SK-N-SH (cell line): ENCODE measurements at regions not wholly inside any gene's neighbourhood (a gene's known extent, or its start where the extent isn't known, plus 50 kb on each side); places are given as distances from the start of the nearest gene placed in this dataset.

Experiments
- CTCF ChIA-PET: fragments of 300-600, 350-600 bp; formaldehyde crosslinking; extraction: SDS; loops from one replicate; lab custom pipeline; 2021; lab: Yijun Ruan, JAX
- POLR2A ChIA-PET: fragments of 350-600 bp; sonication (Branson Sonifier 250); formaldehyde crosslinking; extraction: SDS; loops from one replicate; lab custom pipeline; 2020; ENCODE audit warnings: antibody characterized with exemption, inconsistent platforms; lab: Yijun Ruan, JAX
- DNase-seq: peaks from one replicate; pipeline ENCODE4 v3.0.0; 2012
- H2AFZ ChIP-seq: fragments of 200-600 bp; sonication (generic); 2 replicates; pipeline ENCODE4 v1.8.1; 2016; ENCODE audit warnings: antibody characterized with exemption, mild to moderate bottlenecking, low read depth
- H3F3A ChIP-seq: fragments of 200-600 bp; sonication (generic); replicated peaks from 2 replicates; pipeline ENCODE3; 2016; ENCODE audit warnings: antibody characterized with exemption, mild to moderate bottlenecking; ENCODE audit not compliant: insufficient read depth
- H3K27ac ChIP-seq, 2 experiments: fragments of 200-500 bp in 1 of 2; fragments of 200-600 bp in 1 of 2; sonication (Bioruptor generic) in 1 of 2; sonication (generic), shearing (Covaris generic) in 1 of 2; 2 replicates each; pipeline versions ENCODE4 v1.5.1 to v1.6.1; 2014 to 2016; ENCODE audit warnings: low read depth in 2 of 2, inconsistent platforms in 1 of 2, low read length in 1 of 2, mild to moderate bottlenecking in 1 of 2, mixed read lengths in 1 of 2
- H3K27me3 ChIP-seq: fragments of 200-600 bp; sonication (generic), shearing (Covaris generic); 2 replicates; pipeline ENCODE4 v1.6.1; 2016; ENCODE audit warnings: mixed run types; ENCODE audit not compliant: insufficient read depth
- H3K36me3 ChIP-seq, 2 experiments: fragments of 200-500 bp in 1 of 2; fragments of 200-600 bp in 1 of 2; sonication (Bioruptor generic) in 1 of 2; sonication (generic) in 1 of 2; replicated peaks in 1 of 2; 2 replicates each; pipeline versions ENCODE3 to v1.5.1; 2014 to 2016; ENCODE audit warnings: low read length in 1 of 2, mild to moderate bottlenecking in 1 of 2; ENCODE audit not compliant: insufficient read depth in 2 of 2, control insufficient read depth in 1 of 2
- H3K4me1 ChIP-seq, 2 experiments: fragments of 200-500 bp in 1 of 2; fragments of 200-600 bp in 1 of 2; sonication (Bioruptor generic) in 1 of 2; sonication (generic), shearing (Covaris generic) in 1 of 2; 2 replicates each; pipeline versions ENCODE4 v1.5.1 to v1.6.1; 2014 to 2016; ENCODE audit warnings: low read depth in 1 of 2, low read length in 1 of 2, mixed run types in 1 of 2; ENCODE audit not compliant: insufficient read depth in 2 of 2, control insufficient read depth in 1 of 2
- H3K4me2 ChIP-seq: fragments of 200-600 bp; sonication (generic), shearing (Covaris generic); 2 replicates; pipeline ENCODE4 v1.6.1; 2017; ENCODE audit warnings: mixed run types
- H3K4me3 ChIP-seq, 2 experiments: fragments of 200-500 bp in 1 of 2; fragments of 200-600 bp in 1 of 2; sonication (Bioruptor generic) in 1 of 2; sonication (generic), shearing (Covaris generic) in 1 of 2; 2 replicates each; pipeline versions ENCODE4 v1.5.1 to v1.8.1; 2014 to 2016; ENCODE audit warnings: low read depth in 2 of 2, inconsistent platforms in 1 of 2, low read length in 1 of 2, mild to moderate bottlenecking in 1 of 2, mixed read lengths in 1 of 2, moderate library complexity in 1 of 2
- H3K79me2 ChIP-seq: fragments of 200-600 bp; sonication (generic); 2 replicates; pipeline ENCODE4 v1.8.1; 2017; ENCODE audit warnings: mild to moderate bottlenecking; ENCODE audit not compliant: insufficient read depth
- H3K9ac ChIP-seq: fragments of 200-600 bp; sonication (generic); 2 replicates; pipeline ENCODE4 v1.6.1; 2017; ENCODE audit warnings: mixed run types
- H3K9me2 ChIP-seq: fragments of 200-600 bp; sonication (generic); 2 replicates; pipeline ENCODE4 v1.6.1; 2017; ENCODE audit warnings: mixed run types
- H3K9me3 ChIP-seq: fragments of 200-600 bp; sonication (generic); 2 replicates; pipeline ENCODE4 v1.6.1; 2017; ENCODE audit warnings: mixed run types, mild to moderate bottlenecking, moderate library complexity
- H4K20me1 ChIP-seq: fragments of 200-600 bp; sonication (generic); 2 replicates; pipeline ENCODE4 v1.6.1; 2017; ENCODE audit warnings: mild to moderate bottlenecking, mixed run types; ENCODE audit not compliant: insufficient read depth
- ELF1 ChIP-seq: IDR thresholded peaks from 2 replicates; pipeline ENCODE4 v1.4.0; 2012
- EP300 ChIP-seq, 2 experiments: IDR thresholded peaks; 2 replicates each; pipeline versions ENCODE4 v1.4.0 to v1.6.1; 2012; ENCODE audit warnings: borderline replicate concordance in 1 of 2, low read depth in 1 of 2, low read length in 1 of 2
- FOXJ3 ChIP-seq: sonication (generic); formaldehyde crosslinking; IDR thresholded peaks from 2 replicates; pipeline ENCODE4 v1.5.1; 2020; ENCODE audit warnings: mild to moderate bottlenecking, missing genetic modification reagents
- FOXM1 ChIP-seq: IDR thresholded peaks from 2 replicates; pipeline ENCODE4 v1.4.0; 2012; ENCODE audit warnings: low read depth, mild to moderate bottlenecking
- GATA2 ChIP-seq: sonication (generic); formaldehyde crosslinking; IDR thresholded peaks from 2 replicates; pipeline ENCODE4 v1.5.0; 2020; ENCODE audit warnings: mild to moderate bottlenecking, missing genetic modification reagents
- MAX ChIP-seq: IDR thresholded peaks from 2 replicates; pipeline ENCODE4 v1.4.0; 2012; ENCODE audit warnings: low read depth
- MEF2A ChIP-seq: IDR thresholded peaks from 2 replicates; pipeline ENCODE4 v1.4.0; 2012; ENCODE audit warnings: low read depth, borderline replicate concordance
- PBX3 ChIP-seq: IDR thresholded peaks from 2 replicates; pipeline ENCODE4; 2012
- POLR2AphosphoS5 ChIP-seq: IDR thresholded peaks from 2 replicates; pipeline ENCODE4 v1.6.1; 2012; ENCODE audit warnings: low read depth, low read length
- RCOR1 ChIP-seq: fragments of 150-350 bp; IDR thresholded peaks from 2 replicates; pipeline ENCODE4 v1.6.1; 2017; ENCODE audit warnings: antibody characterized with exemption, low read length
- REST ChIP-seq: IDR thresholded peaks from 2 replicates; pipeline ENCODE4 v1.6.1; 2012; ENCODE audit warnings: mild to moderate bottlenecking, low read depth, low read length, moderate library complexity
- SIN3A ChIP-seq: IDR thresholded peaks from 2 replicates; pipeline ENCODE4 v1.6.1; 2012; ENCODE audit warnings: low read depth, mild to moderate bottlenecking, low read length, moderate library complexity, borderline replicate concordance
- SMC3 ChIP-seq: IDR thresholded peaks from 2 replicates; pipeline ENCODE4 v1.6.1; 2012; ENCODE audit warnings: low read depth, low read length, improper control_type of control experiment
- TAF1 ChIP-seq: IDR thresholded peaks from 2 replicates; pipeline ENCODE4 v1.6.1; 2012; ENCODE audit warnings: low read depth, mild to moderate bottlenecking, low read length, moderate library complexity, borderline replicate concordance
- USF2 ChIP-seq: fragments of 150-350 bp; IDR thresholded peaks from 2 replicates; pipeline ENCODE4 v1.6.1; 2017; ENCODE audit warnings: antibody characterized with exemption, low read length, low read depth, borderline replicate concordance
- YY1 ChIP-seq: IDR thresholded peaks from 2 replicates; pipeline ENCODE4 v1.4.0; 2012; ENCODE audit warnings: low read depth, mild to moderate bottlenecking
- ZBTB33 ChIP-seq: IDR thresholded peaks from 2 replicates; pipeline ENCODE4 v1.4.0; 2012; ENCODE audit warnings: low read depth, borderline replicate concordance
- WGBS: methylation state at CpG from one replicate; pipeline ENCODE4 v1.1.6; 2017; ENCODE audit warnings: low lambda C conversion rate; 5-methylcytosine and 5-hydroxymethylcytosine counted together

- Histone ChIP-seq H3K36me3 (no peaks in the 10 kb centered on the region), H4K20me1 (no peaks in the 10 kb centered on the region), H3K27ac (no peak overlapping the region), H3K9me3 (no peaks in the 10 kb centered on the region), H3K4me1 (no peaks in the 10 kb centered on the region), H2AFZ (no peak overlapping the region), H3K9ac (no peak overlapping the region), H3K27me3 (no peaks in the 10 kb centered on the region), H3K4me2 (no peak overlapping the region), H3K9me2 (no peaks in the 10 kb centered on the region), H3K4me3 (no peak overlapping the region), H3K79me2 (no peaks in the 10 kb centered on the region), H3F3A (no peaks in the 10 kb centered on the region)
- no peak for TF ChIP-seq USF2
- no peak for TF ChIP-seq PBX3
- no peak for TF ChIP-seq MEF2A
- TF ChIP-seq FOXM1 = no peak
- TF ChIP-seq FOXJ3 (CRISPR knock-in tag) = no peak
- no peak for TF ChIP-seq POLR2AphosphoS5
- no peak for TF ChIP-seq TAF1
- no peak for DNase-seq
- ChIA-PET CTCF (interaction anchor here (1.1 kb wide), 1 partner anchor 35 kb away, joined by 4 read pairs; no protein-coding TSS in a partner anchor), POLR2A (no interaction called here)
- 32% methylated on average over 3 of the region's 3 CpGs for WGBS
These were observed 417.0 kb downstream of the TYW1 start for GRCh38 chr7:67413670-67414069.

GRCh38 chr7:67414858-67415257 is 418.2 kb downstream of the TYW1 start:
- POLR2A ChIA-PET = no interaction called here

More at GRCh38 chr7:67414858-67415257, 418.2 kb downstream of the TYW1 start:
- Histone ChIP-seq H3K36me3 (no peaks in the 10 kb centered on the region), H3K9me2 (no peaks in the 10 kb centered on the region), H4K20me1 (no peaks in the 10 kb centered on the region), H3K9ac (no peak overlapping the region), H2AFZ (no peak overlapping the region), H3K79me2 (no peaks in the 10 kb centered on the region), H3K4me3 (no peak overlapping the region), H3K27me3 (no peaks in the 10 kb centered on the region), H3K4me1 (no peaks in the 10 kb centered on the region), H3K4me2 (no peak overlapping the region), H3K27ac (no peak overlapping the region), H3F3A (no peaks in the 10 kb centered on the region), H3K9me3 (no peaks in the 10 kb centered on the region)
- TF ChIP-seq ELF1 (no peak), EP300 (IDR thresholded peaks at IDR 0.05; ENCODE audit: borderline replicate concordance in 1 of 2, low read depth in 1 of 2, low read length in 1 of 2) (no peak), POLR2AphosphoS5 (no peak), SIN3A (no peak), ZBTB33 (no peak), YY1 (no peak), MAX (no peak), SMC3 (no peak), MEF2A (no peak), REST (no peak), USF2 (no peak), GATA2 (CRISPR knock-in tag) (no peak), RCOR1 (no peak)
- 34% methylated on average over 6 of the region's 6 CpGs for WGBS
- CTCF ChIA-PET = no interaction called here
- DNase-seq = no peak
